ENCODE measurements at regions not wholly inside any gene's neighbourhood (a gene's known extent, or its start where the extent isn't known, plus 50 kb on each side); places are given as distances from the start of the nearest gene placed in this dataset.

DNA sequence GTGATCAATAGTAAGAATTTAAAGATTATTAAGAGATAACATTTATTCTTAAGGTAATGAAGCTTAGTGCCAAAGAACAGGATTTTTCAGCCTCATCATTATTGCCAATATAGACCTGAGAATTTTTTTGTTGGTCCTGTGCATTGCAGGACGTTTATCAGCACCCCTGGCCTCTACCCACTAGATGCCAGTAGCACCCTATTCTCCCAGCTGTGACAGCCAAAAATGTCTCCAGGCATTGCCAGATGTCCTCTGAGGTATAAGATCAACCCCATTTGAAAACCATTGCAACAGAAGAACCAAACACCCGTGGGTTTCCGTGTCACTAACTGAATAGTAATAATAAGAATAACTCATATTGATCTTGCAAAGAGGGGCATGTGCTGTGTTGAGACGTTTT is 700.0 kb upstream of the SOX11 start:
- Histone ChIP-seq H3K36me3 (ENCODE audit: control insufficient read depth in 1 of 2, insufficient read depth in 2 of 2, low read length in 2 of 2) (no peaks in the 10 kb centered on the region), H3K27me3 (ENCODE audit: insufficient read depth, low read length) (no peaks in the 10 kb centered on the region), H4K20me1 (ENCODE audit: insufficient read depth) (no peaks in the 10 kb centered on the region), H3K9me3 (ENCODE audit: control insufficient read depth in 1 of 2, insufficient read depth in 1 of 2, low read depth in 1 of 2, low read length in 2 of 2) (peaks cover 7 to 11% of the 10 kb centered on the region in 2 experiments; a peak in 2 of 4 replicates), H3K9me2 (ENCODE audit: insufficient read depth) (no peaks in the 10 kb centered on the region), H3K4me1 (ENCODE audit: control insufficient read depth in 1 of 2, insufficient read depth in 2 of 2, low read length in 2 of 2) (no peaks in the 10 kb centered on the region), H3K4me2 (ENCODE audit: low read length) (no peak overlapping the region), H3K79me2 (ENCODE audit: insufficient read depth, low read length) (no peaks in the 10 kb centered on the region), H3K27ac (ENCODE audit: low read depth, low read length) (no peak overlapping the region), H2AFZ (ENCODE audit: low read depth, low read length, poor library complexity, severe bottlenecking) (no peak overlapping the region), H3K9ac (ENCODE audit: low read length) (no peak overlapping the region), H3K4me3 (replicated peaks in 1 of 2; ENCODE audit: low read depth in 1 of 2, low read length in 2 of 2) (no peak overlapping the region)
- DNase-seq (ENCODE audit: low read depth, low spot score), result no peak
- ATAC-seq, result no peak
- RAD21 ChIA-PET (ENCODE audit: low non-redundant PET in 1 of 2, low total read pairs in 2 of 2, uncharacterized antibody in 2 of 2, unreplicated experiment in 2 of 2), result no interaction called here
- CTCF ChIA-PET, result no interaction called here
- no peak for TF ChIP-seq SP1 (IDR thresholded peaks at IDR 0.05; ENCODE audit: low read depth)
- TF ChIP-seq EZH2 (IDR thresholded peaks at IDR 0.05), result no peak
- no peak for TF ChIP-seq EZH2phosphoT487 (IDR thresholded peaks at IDR 0.05; ENCODE audit: borderline replicate concordance)
- TF ChIP-seq JUND (IDR thresholded peaks at IDR 0.05), result no peak
- TF ChIP-seq SRF (IDR thresholded peaks at IDR 0.05; ENCODE audit: low read depth), result no peak
- TF ChIP-seq SIN3A (IDR thresholded peaks at IDR 0.05; ENCODE audit: low read depth), result no peak
- TF ChIP-seq POLR2AphosphoS5 (IDR thresholded peaks at IDR 0.05; ENCODE audit: low read depth, low read length), result no peak
- TF ChIP-seq POLR2A (IDR thresholded peaks at IDR 0.05; ENCODE audit: borderline replicate concordance, extremely low read depth, insufficient read depth, insufficient read length), result no peak
- TF ChIP-seq FOSL1 (IDR thresholded peaks at IDR 0.05; ENCODE audit: low read depth), result no peak
- no peak for TF ChIP-seq ZFX (IDR thresholded peaks at IDR 0.05)
- POLR2A ChIA-PET, result no interaction called here
- intact Hi-C loops (cut with micrococcal nuclease), result no loop called here
- BruUV-seq (replicated peaks), result no TSS peak

GRCh38 chr2:4995466-4995865 is 696.7 kb upstream of the SOX11 start:
- ATAC-seq (no peak), DNase-seq (ENCODE audit: low read depth, low spot score) (no peak)
- TF ChIP-seq EGR1 (IDR thresholded peaks at IDR 0.05; ENCODE audit: low read depth), result no peak
- TF ChIP-seq TCF7L2 (IDR thresholded peaks at IDR 0.05; ENCODE audit: borderline replicate concordance, extremely low read depth, insufficient read depth, insufficient read length), result no peak
- TF ChIP-seq YY1 (IDR thresholded peaks at IDR 0.05; ENCODE audit: extremely low read depth, insufficient replicate concordance, low read depth, low read length), result no peak
- TF ChIP-seq EZH2 (IDR thresholded peaks at IDR 0.05), result no peak
- TF ChIP-seq REST (IDR thresholded peaks at IDR 0.05; ENCODE audit: low read depth), result no peak
- no peak for TF ChIP-seq SIN3A (IDR thresholded peaks at IDR 0.05; ENCODE audit: low read depth)
- ChIA-PET POLR2A (no interaction called here), CTCF (no interaction called here), RAD21 (ENCODE audit: low non-redundant PET in 1 of 2, low total read pairs in 2 of 2, uncharacterized antibody in 2 of 2, unreplicated experiment in 2 of 2) (no interaction called here)
- BruUV-seq (replicated peaks), result no TSS peak
- Histone ChIP-seq H3K9me2 (ENCODE audit: insufficient read depth) (no peaks in the 10 kb centered on the region), H3K36me3 (ENCODE audit: control insufficient read depth in 1 of 2, insufficient read depth in 2 of 2, low read length in 2 of 2) (no peaks in the 10 kb centered on the region), H3K4me2 (ENCODE audit: low read length) (no peak overlapping the region), H3K9ac (ENCODE audit: low read length) (no peak overlapping the region), H3K9me3 (ENCODE audit: control insufficient read depth in 1 of 2, insufficient read depth in 1 of 2, low read depth in 1 of 2, low read length in 2 of 2) (peaks cover 4 to 7% of the 10 kb centered on the region in 2 experiments; a peak in 1 of 4 replicates), H3K4me3 (replicated peaks in 1 of 2; ENCODE audit: low read depth in 1 of 2, low read length in 2 of 2) (no peak overlapping the region), H3K27ac (ENCODE audit: low read depth, low read length) (no peak overlapping the region), H3K27me3 (ENCODE audit: insufficient read depth, low read length) (no peaks in the 10 kb centered on the region), H4K20me1 (ENCODE audit: insufficient read depth) (no peaks in the 10 kb centered on the region), H2AFZ (ENCODE audit: low read depth, low read length, poor library complexity, severe bottlenecking) (no peak overlapping the region), H3K79me2 (ENCODE audit: insufficient read depth, low read length) (no peaks in the 10 kb centered on the region), H3K4me1 (ENCODE audit: control insufficient read depth in 1 of 2, insufficient read depth in 2 of 2, low read length in 2 of 2) (no peaks in the 10 kb centered on the region)
- intact Hi-C loops (cut with micrococcal nuclease), result no loop called here
